Mesothelial cell of epicardium (in vitro differentiated cells): ENCODE measurements at regions not wholly inside any gene's neighbourhood (a gene's known extent, or its start where the extent isn't known, plus 50 kb on each side); places are given as distances from the start of the nearest gene placed in this dataset.

Source experiments
- DNase-seq, 2 experiments: peaks; one replicate each; pipeline ENCODE4 v3.0.0; 2021; ENCODE audit warnings: low spot score in 2 of 2; ENCODE audit not compliant: unreplicated experiment in 2 of 2
- H3K27ac Mint-ChIP-seq: 2 replicates; pipeline ENCODE4 v1.8.0; 2021; ENCODE audit warnings: mixed read lengths
- H3K27me3 Mint-ChIP-seq: 2 replicates; pipeline ENCODE4 v1.8.0; 2021; ENCODE audit warnings: low read depth, mixed read lengths
- H3K36me3 Mint-ChIP-seq: 2 replicates; pipeline ENCODE4 v1.8.0; 2021; ENCODE audit warnings: mixed read lengths
- H3K4me1 Mint-ChIP-seq: 2 replicates; pipeline ENCODE4 v1.8.0; 2021; ENCODE audit warnings: mixed read lengths
- H3K4me3 Mint-ChIP-seq: 2 replicates; pipeline ENCODE4 v1.8.0; 2021; ENCODE audit warnings: mild to moderate bottlenecking, moderate library complexity, mixed read lengths
- H3K9me3 Mint-ChIP-seq: 2 replicates; pipeline ENCODE4 v1.8.0; 2021; ENCODE audit warnings: mixed read lengths
- CTCF ChIP-seq: fragments of 200-600 bp; sonication (generic); IDR thresholded peaks from one replicate; pipeline ENCODE4 v1.5.0; 2021; ENCODE audit warnings: antibody characterized with exemption; ENCODE audit not compliant: unreplicated experiment

DNA sequence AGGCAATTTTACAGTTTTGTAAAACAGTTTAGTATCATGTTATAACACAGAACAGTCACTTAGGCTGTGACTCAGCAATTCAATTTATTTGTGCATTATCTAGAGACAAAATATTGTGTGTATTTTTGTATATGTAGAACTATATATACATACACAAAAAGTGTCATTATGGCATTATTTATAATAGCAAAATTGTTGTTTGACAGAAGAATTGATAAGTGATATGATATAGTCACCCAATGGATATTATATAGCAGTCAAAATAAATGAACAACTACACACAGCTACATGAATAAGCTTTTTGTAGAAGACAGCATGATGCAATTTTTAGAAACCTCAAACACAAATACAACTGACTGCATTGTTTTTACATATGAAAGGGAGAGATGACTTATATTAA is 334.0 kb downstream of the TRIB2 start:
- Mint-ChIP-seq H3K4me3 (no peak overlapping the region), H3K36me3 (no peaks in the 10 kb centered on the region), H3K27ac (no peak overlapping the region), H3K27me3 (peaks cover 23% of the 10 kb centered on the region), H3K4me1 (no peaks in the 10 kb centered on the region), H3K9me3 (no peaks in the 10 kb centered on the region)
- TF ChIP-seq CTCF: no peak
- no peak for DNase-seq

GRCh38 chr2:13052547-13052946 is 335.8 kb downstream of the TRIB2 start:
- Mint-ChIP-seq H3K36me3 (no peaks in the 10 kb centered on the region), H3K4me3 (no peak overlapping the region), H3K27me3 (peaks cover 32% of the 10 kb centered on the region), H3K27ac (no peak overlapping the region), H3K4me1 (no peaks in the 10 kb centered on the region), H3K9me3 (no peaks in the 10 kb centered on the region)
- TF ChIP-seq CTCF: no peak
- no peak for DNase-seq

GRCh38 chr2:13056259-13056843 is 339.6 kb downstream of the TRIB2 start:
- Mint-ChIP-seq H3K4me3 (no peak overlapping the region), H3K27ac (no peak overlapping the region), H3K36me3 (no peaks in the 10 kb centered on the region), H3K9me3 (no peaks in the 10 kb centered on the region), H3K27me3 (peaks cover 50% of the 10 kb centered on the region), H3K4me1 (no peaks in the 10 kb centered on the region)
- DNase-seq: no peak
- TF ChIP-seq CTCF: peak; percentile 66

DNA sequence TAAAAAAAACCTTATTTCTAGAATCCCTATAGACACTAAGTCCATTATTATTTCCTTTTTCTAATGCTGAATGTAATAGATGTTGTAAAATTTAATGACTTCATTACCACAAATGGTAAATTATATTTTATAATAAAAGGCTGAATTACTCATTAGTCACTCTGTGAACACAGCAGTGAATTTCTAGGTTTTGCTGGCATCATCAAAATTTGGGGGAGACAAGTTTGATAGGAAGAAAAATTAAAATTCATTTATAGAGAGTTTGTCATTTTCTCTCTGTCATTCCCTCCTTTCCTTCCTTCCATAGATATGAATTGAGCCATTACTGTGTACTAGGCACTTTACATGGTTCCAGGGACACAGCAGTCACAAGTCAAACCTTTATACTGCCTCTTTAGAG is 340.9 kb downstream of the TRIB2 start:
- no peaks in the 10 kb centered on the region for H3K36me3 Mint-ChIP-seq
- H3K4me3 Mint-ChIP-seq: no peak overlapping the region
- H3K27me3 Mint-ChIP-seq: peaks cover 54% of the 10 kb centered on the region
- no peaks in the 10 kb centered on the region for H3K4me1 Mint-ChIP-seq
- no peaks in the 10 kb centered on the region for H3K9me3 Mint-ChIP-seq
- no peak for TF ChIP-seq CTCF
- DNase-seq: no peak
- H3K27ac Mint-ChIP-seq: no peak overlapping the region

DNA sequence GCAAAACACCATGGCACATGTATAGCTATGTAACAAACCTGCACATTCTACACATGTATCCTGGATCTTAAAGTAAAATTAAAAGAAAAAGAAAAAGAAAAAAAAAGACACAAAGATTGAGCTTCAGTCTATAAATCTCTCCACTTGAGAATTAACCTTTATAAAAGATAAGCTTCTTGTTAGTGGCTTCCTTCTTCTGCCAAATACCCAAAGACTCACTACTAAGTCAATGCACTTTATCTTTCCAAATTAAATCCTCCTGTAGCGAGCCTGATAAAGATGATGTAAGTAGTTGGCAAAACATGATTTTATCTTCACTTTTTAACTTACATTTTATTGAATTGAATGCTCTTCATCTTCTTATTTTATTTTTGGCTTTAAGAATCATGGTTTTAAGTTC is 349.9 kb downstream of the TRIB2 start:
- Mint-ChIP-seq H3K4me3 (no peak overlapping the region), H3K27me3 (peaks cover 48% of the 10 kb centered on the region), H3K27ac (no peak overlapping the region), H3K36me3 (no peaks in the 10 kb centered on the region), H3K4me1 (no peaks in the 10 kb centered on the region), H3K9me3 (no peaks in the 10 kb centered on the region)
- TF ChIP-seq CTCF: no peak
- DNase-seq: no peak

DNA sequence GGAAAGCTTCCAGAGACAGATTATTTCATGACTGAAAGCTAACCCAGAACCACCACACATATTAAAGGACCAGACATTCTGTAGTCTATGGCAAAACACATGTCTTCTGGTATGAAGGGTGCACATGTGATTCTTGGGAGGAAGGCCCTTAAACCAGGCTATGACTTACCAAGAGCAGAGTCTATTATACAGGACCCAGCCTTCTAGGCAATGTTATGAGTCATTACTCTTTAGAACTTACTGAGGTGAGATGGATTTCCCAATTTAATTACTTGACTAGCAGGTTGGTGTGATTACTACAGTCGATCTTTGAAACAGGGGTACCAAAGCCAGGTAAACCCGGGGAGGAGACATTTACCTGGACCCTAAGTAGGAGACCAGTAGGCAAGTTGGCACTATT is 350.8 kb downstream of the TRIB2 start:
- no peaks in the 10 kb centered on the region for H3K36me3 Mint-ChIP-seq
- no peaks in the 10 kb centered on the region for H3K9me3 Mint-ChIP-seq
- no peak for TF ChIP-seq CTCF
- no peaks in the 10 kb centered on the region for H3K4me1 Mint-ChIP-seq
- DNase-seq: no peak
- H3K4me3 Mint-ChIP-seq: no peak overlapping the region
- H3K27ac Mint-ChIP-seq: no peak overlapping the region
- peaks cover 46% of the 10 kb centered on the region for H3K27me3 Mint-ChIP-seq
